ENCODE measurements at regions not wholly inside any gene's neighbourhood (a gene's known extent, or its start where the extent isn't known, plus 50 kb on each side); places are given as distances from the start of the nearest gene placed in this dataset.
A peak's percentile ranks its signal among the peaks of the same experiment; 100 is the strongest.

DNA sequence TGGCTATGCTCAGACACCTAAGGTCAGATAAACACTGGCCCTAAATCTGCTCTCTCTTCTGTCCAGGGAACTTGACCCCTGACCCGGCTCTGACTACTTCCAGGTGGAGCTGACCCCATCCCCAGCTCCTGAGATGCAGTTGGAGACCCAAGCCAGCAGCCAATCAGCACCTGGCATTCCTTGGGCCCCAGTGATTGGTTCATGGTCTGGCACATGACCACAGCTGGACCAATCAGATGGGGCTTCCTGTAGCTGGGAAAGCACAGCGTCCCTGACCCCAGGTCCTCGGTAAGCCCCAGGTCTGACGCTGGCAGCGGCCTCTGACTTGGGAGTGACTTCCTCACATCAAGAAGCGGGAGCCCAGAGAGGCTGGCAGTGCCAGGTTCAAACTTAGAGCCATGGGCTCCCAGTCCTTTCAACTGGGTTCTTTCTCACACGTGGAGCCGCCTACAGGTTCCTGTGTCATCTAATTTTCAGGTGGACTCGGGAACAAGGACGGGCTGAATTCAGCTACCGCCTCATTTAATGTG lies 915.4 kb upstream of the TMEM132C start:
- TF ChIP-seq, protein P1, sequence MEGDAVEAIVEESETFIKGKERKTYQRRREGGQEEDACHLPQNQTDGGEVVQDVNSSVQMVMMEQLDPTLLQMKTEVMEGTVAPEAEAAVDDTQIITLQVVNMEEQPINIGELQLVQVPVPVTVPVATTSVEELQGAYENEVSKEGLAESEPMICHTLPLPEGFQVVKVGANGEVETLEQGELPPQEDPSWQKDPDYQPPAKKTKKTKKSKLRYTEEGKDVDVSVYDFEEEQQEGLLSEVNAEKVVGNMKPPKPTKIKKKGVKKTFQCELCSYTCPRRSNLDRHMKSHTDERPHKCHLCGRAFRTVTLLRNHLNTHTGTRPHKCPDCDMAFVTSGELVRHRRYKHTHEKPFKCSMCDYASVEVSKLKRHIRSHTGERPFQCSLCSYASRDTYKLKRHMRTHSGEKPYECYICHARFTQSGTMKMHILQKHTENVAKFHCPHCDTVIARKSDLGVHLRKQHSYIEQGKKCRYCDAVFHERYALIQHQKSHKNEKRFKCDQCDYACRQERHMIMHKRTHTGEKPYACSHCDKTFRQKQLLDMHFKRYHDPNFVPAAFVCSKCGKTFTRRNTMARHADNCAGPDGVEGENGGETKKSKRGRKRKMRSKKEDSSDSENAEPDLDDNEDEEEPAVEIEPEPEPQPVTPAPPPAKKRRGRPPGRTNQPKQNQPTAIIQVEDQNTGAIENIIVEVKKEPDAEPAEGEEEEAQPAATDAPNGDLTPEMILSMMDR (conservative IDR thresholded peaks at IDR 0.05; ENCODE audit: low read length), result no peak
- TF ChIP-seq EZH2phosphoT487 (IDR thresholded peaks at IDR 0.05; ENCODE audit: borderline replicate concordance, low read depth, low read length), result no peak
- DNase-seq (ENCODE audit: low spot score), result no peak
- no peaks in the 10 kb centered on the region for H3K9me3 ChIP-seq (ENCODE audit: low read length)
- H3K4me3 ChIP-seq (ENCODE audit: low read depth, low read length, poor library complexity, severe bottlenecking), result no peak overlapping the region
- CTCF ChIA-PET (ENCODE audit: unreplicated experiment), result no interaction called here
- intact Hi-C loops (cut with micrococcal nuclease; ENCODE audit: unreplicated experiment), result no loop called here
- no peaks in the 10 kb centered on the region for H3K36me3 ChIP-seq (ENCODE audit: insufficient read depth, low read length)
- no peak overlapping the region for H2AFZ ChIP-seq (ENCODE audit: low read length)
- no peaks in the 10 kb centered on the region for H4K20me1 ChIP-seq (ENCODE audit: insufficient read depth, low read length)
- no peak overlapping the region for H3K4me2 ChIP-seq (ENCODE audit: low read length)
- POLR2A ChIA-PET, result no interaction called here
- no peaks in the 10 kb centered on the region for H3K79me2 ChIP-seq (ENCODE audit: insufficient read depth, low read depth, low read length)
- no peaks in the 10 kb centered on the region for H3K9me2 ChIP-seq (ENCODE audit: insufficient read depth, low read length)
- no peaks in the 10 kb centered on the region for H3K4me1 ChIP-seq (ENCODE audit: insufficient read depth, low read length, poor library complexity, severe bottlenecking)
- no peak overlapping the region for H3K27ac ChIP-seq (ENCODE audit: low read depth, low read length, poor library complexity, severe bottlenecking)
- BruUV-seq (replicated peaks), result no TSS peak

DNA sequence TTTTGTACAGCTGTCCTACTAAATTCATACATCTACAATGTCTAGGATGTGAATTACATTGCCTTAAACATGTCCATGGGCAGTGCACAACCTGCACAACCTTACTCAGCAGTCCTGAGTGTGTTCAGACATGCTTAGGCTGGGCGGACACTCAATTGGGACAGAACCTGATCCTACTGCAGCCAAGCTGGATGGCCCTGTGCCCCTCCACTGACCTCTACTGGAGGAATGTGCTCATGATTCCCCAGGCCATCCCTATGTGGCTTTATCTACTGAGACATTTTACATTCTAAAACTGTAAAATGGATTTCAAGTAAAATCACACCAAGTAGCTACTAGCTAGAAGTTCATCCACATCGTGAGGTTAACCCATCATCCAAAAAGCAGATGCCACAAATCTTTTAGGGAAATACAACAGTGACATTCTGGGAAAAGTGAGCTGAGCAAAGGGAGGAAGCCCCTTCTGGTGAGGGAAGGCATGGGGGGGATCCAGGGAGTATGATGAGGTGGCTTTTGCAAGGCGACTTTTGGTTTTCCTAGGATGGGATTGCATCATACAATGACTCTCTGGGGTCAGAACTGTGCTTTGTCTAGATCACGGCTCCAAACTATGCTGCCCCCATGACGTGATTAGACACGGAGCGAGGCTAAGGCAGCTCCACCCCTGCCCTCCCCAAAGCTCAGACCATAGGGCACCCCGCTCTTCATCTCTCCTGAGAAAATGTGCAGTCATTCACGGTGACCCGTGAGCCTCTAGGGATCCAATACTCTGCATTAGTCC lies 911.7 kb upstream of the TMEM132C start:
- POLR2A ChIA-PET, result no interaction called here
- Histone ChIP-seq H3K4me1 (ENCODE audit: insufficient read depth, low read length, poor library complexity, severe bottlenecking) (no peaks in the 10 kb centered on the region), H3K4me2 (ENCODE audit: low read length) (no peak overlapping the region), H3K4me3 (ENCODE audit: low read depth, low read length, poor library complexity, severe bottlenecking) (no peak overlapping the region), H3K36me3 (ENCODE audit: insufficient read depth, low read length) (no peaks in the 10 kb centered on the region), H3K27ac (ENCODE audit: low read depth, low read length, poor library complexity, severe bottlenecking) (no peak overlapping the region), H4K20me1 (ENCODE audit: insufficient read depth, low read length) (no peaks in the 10 kb centered on the region), H3K9me2 (ENCODE audit: insufficient read depth, low read length) (no peaks in the 10 kb centered on the region), H3K9me3 (ENCODE audit: low read length) (no peaks in the 10 kb centered on the region), H3K79me2 (ENCODE audit: insufficient read depth, low read depth, low read length) (no peaks in the 10 kb centered on the region), H2AFZ (ENCODE audit: low read length) (no peak overlapping the region)
- intact Hi-C loops (cut with micrococcal nuclease; ENCODE audit: unreplicated experiment), result no loop called here
- TF ChIP-seq, protein P1 (conservative IDR thresholded peaks at IDR 0.05; ENCODE audit: low read length), result peak; percentile 49
- TF ChIP-seq EZH2phosphoT487 (IDR thresholded peaks at IDR 0.05; ENCODE audit: borderline replicate concordance, low read depth, low read length), result no peak
- BruUV-seq (replicated peaks), result no TSS peak
- no peak for DNase-seq (ENCODE audit: low spot score)
- CTCF ChIA-PET (ENCODE audit: unreplicated experiment), result no interaction called here

DNA sequence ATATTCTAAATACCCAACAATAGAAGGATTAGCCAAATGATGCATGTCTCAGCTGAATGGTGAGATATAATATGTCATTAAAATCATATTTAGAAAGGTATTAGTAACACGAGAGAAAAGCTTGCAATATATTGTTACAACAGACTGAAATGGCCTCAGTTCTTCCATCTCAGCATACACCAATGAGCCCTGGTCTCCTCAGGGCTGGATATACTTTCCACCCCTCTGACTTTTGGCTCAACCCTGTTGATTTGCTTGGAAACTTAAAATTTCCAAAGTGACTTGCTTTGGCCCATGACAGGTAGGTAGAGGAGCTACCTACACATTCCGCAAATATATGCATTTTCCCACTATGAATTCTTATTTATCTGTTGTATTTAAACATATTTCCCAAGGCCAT lies 908.1 kb upstream of the TMEM132C start:
- Histone ChIP-seq H3K4me1 (ENCODE audit: insufficient read depth, low read length, poor library complexity, severe bottlenecking) (no peaks in the 10 kb centered on the region), H2AFZ (ENCODE audit: low read length) (no peak overlapping the region), H3K79me2 (ENCODE audit: insufficient read depth, low read depth, low read length) (no peaks in the 10 kb centered on the region), H3K9me2 (ENCODE audit: insufficient read depth, low read length) (no peaks in the 10 kb centered on the region), H3K27ac (ENCODE audit: low read depth, low read length, poor library complexity, severe bottlenecking) (no peak overlapping the region), H4K20me1 (ENCODE audit: insufficient read depth, low read length) (no peaks in the 10 kb centered on the region), H3K36me3 (ENCODE audit: insufficient read depth, low read length) (no peaks in the 10 kb centered on the region), H3K9me3 (ENCODE audit: low read length) (no peaks in the 10 kb centered on the region), H3K4me2 (ENCODE audit: low read length) (no peak overlapping the region), H3K4me3 (ENCODE audit: low read depth, low read length, poor library complexity, severe bottlenecking) (no peak overlapping the region)
- DNase-seq (ENCODE audit: low spot score), result no peak
- CTCF ChIA-PET (ENCODE audit: unreplicated experiment), result no interaction called here
- POLR2A ChIA-PET, result no interaction called here
- intact Hi-C loops (cut with micrococcal nuclease; ENCODE audit: unreplicated experiment), result no loop called here
- BruUV-seq (replicated peaks), result no TSS peak
- TF ChIP-seq EZH2phosphoT487 (IDR thresholded peaks at IDR 0.05; ENCODE audit: borderline replicate concordance, low read depth, low read length), result no peak
- TF ChIP-seq, protein P1 (conservative IDR thresholded peaks at IDR 0.05; ENCODE audit: low read length), result no peak
